Breast epithelium (tissue), 4 donors: ENCODE measurements at regions not wholly inside any gene's neighbourhood (a gene's known extent, or its start where the extent isn't known, plus 50 kb on each side); places are given as distances from the start of the nearest gene placed in this dataset.

Source experiments
- DNase-seq, 2 donors: peaks; one replicate each; pipeline ENCODE4 v3.0.0-alpha.2; 2019; ENCODE audit warnings: low spot score in 2 of 2
- H3K27ac ChIP-seq, 2 donors: fragments of 200-600 bp; sonication (generic) in 1 of 2; one replicate each; pipeline ENCODE4 v1.5.1; 2016 to 2019; ENCODE audit warnings: mild to moderate bottlenecking in 1 of 2
- H3K27me3 ChIP-seq, 2 donors: fragments of 200-600 bp; sonication (generic) in 1 of 2; one replicate each; pipeline versions ENCODE4 v1.5.1 to v1.6.0; 2017 to 2019; ENCODE audit warnings: control low read depth in 1 of 2, mild to moderate bottlenecking in 1 of 2
- H3K36me3 ChIP-seq: fragments of 200-600 bp; one replicate; pipeline ENCODE4 v1.5.1; 2019
- H3K4me1 ChIP-seq, 2 donors: fragments of 200-600 bp; sonication (generic); one replicate each; pipeline ENCODE4 v1.5.1; 2016 to 2019; ENCODE audit warnings: control low read depth in 1 of 2
- H3K4me3 ChIP-seq, 3 donors: fragments of 200-600 bp; sonication (generic); 1 replicate in 2 of 3; 2 replicates in 1 of 3; pipeline ENCODE4 v1.5.1; 2016 to 2019; ENCODE audit warnings: mild to moderate bottlenecking in 3 of 3, moderate library complexity in 2 of 3
- H3K9me3 ChIP-seq, 2 donors: fragments of 200-600 bp; sonication (generic) in 1 of 2; one replicate each; pipeline ENCODE4 v1.5.1; 2016 to 2019; ENCODE audit warnings: control low read depth in 1 of 2
- POLR2A ChIP-seq: fragments of 450-650 bp; IDR thresholded peaks from one replicate; pipeline ENCODE4 v1.6.1; 2016; ENCODE audit warnings: antibody characterized with exemption, mild to moderate bottlenecking, moderate library complexity
- POLR2AphosphoS5 ChIP-seq, 3 donors: sonication (generic); formaldehyde crosslinking; IDR thresholded peaks; one replicate each; pipeline ENCODE4 v1.6.1; 2017; ENCODE audit warnings: antibody characterized with exemption in 3 of 3
- intact Hi-C: fragments of 100-400 bp; cut with DNase I; formaldehyde crosslinking; loops from one replicate; pipeline ENCODE4 v1.15.1; 2023; ENCODE audit warnings: low total_unique reads
- TF ChIP-seq, protein P1 (sequence below), 3 donors: fragments of 450-650 bp; IDR thresholded peaks; one replicate each; pipeline ENCODE4 v1.5.1; 2016 to 2017; ENCODE audit warnings: antibody characterized with exemption in 3 of 3, mild to moderate bottlenecking in 3 of 3, moderate library complexity in 3 of 3

DNA sequence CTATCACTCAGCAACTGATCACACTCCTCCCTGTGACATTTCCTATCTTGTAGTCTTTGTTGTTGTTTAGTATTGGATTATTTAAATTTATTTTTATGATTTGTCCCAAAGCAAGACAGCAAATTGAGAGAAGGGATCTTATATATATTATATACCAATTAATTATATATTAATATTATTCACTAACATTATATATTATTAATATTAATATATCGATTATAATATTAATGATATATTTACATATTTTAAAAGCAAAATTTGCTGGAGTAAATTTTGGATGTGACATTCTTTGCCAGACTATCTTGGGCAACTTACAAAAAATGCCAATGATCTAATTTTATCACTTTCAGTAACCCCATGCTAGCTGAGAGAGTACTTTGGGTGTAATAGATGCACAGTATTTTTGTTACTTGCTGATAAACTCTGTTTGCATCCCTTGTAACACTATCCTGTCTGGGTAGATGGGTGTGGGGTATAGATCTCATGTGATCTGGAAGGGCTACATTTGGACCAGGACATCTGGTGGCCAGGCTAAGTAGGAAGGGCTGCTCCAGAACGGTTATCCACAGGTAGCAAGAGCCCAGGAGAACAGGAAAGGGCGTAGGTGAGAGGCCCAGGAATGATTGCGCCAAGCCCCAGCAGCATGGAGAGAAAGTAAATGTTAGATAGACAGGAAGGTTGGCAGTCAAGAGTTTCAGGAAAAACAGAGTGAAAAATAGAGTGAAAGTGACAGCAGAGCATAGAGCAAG lies 608.6 kb upstream of the KIRREL3 start:
- no peaks in the 10 kb centered on the region for H3K27me3 ChIP-seq
- H3K9me3 ChIP-seq, result no peaks in the 10 kb centered on the region
- H3K27ac ChIP-seq, result no peak overlapping the region
- no peak overlapping the region for H3K4me3 ChIP-seq
- no peaks in the 10 kb centered on the region for H3K36me3 ChIP-seq
- no peak for DNase-seq
- no peak for TF ChIP-seq POLR2AphosphoS5 (IDR thresholded peaks at IDR 0.05)
- TF ChIP-seq POLR2A, result no peak
- TF ChIP-seq, protein P1, sequence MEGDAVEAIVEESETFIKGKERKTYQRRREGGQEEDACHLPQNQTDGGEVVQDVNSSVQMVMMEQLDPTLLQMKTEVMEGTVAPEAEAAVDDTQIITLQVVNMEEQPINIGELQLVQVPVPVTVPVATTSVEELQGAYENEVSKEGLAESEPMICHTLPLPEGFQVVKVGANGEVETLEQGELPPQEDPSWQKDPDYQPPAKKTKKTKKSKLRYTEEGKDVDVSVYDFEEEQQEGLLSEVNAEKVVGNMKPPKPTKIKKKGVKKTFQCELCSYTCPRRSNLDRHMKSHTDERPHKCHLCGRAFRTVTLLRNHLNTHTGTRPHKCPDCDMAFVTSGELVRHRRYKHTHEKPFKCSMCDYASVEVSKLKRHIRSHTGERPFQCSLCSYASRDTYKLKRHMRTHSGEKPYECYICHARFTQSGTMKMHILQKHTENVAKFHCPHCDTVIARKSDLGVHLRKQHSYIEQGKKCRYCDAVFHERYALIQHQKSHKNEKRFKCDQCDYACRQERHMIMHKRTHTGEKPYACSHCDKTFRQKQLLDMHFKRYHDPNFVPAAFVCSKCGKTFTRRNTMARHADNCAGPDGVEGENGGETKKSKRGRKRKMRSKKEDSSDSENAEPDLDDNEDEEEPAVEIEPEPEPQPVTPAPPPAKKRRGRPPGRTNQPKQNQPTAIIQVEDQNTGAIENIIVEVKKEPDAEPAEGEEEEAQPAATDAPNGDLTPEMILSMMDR (IDR thresholded peaks at IDR 0.05), result no peak
- intact Hi-C loops, result no loop called here
- H3K4me1 ChIP-seq, result no peaks in the 10 kb centered on the region

DNA sequence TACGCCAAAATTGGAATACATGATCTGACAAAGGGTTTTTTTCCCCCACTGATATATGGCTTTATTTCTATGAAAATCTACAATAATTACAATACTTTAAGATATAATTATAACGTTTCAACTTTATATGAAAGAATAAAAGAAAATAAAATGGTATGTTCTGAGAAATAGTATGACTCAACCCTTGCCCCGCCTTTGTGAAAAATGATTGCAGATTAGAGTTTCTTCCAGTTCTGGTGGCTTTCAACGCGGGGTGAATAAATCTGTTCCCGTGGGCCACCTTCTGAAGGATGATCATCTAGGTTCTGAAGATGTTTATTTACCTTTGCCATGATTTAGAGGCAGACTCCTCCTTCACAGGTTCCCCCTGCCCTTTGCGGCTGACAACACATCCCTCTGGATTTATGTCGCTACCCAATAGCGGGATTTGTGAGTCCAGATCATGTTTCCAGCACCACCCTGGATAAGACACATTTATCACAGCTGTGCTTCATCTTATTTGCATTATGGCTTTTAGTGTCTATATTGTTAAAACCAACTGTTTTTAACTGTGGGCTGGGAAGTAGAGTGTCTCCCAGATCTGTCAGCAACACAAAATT lies 607.0 kb upstream of the KIRREL3 start:
- Histone ChIP-seq H3K27ac (no peak overlapping the region), H3K27me3 (no peaks in the 10 kb centered on the region), H3K4me1 (no peaks in the 10 kb centered on the region), H3K9me3 (no peaks in the 10 kb centered on the region), H3K4me3 (no peak overlapping the region), H3K36me3 (no peaks in the 10 kb centered on the region)
- intact Hi-C loops, result no loop called here
- DNase-seq, result no peak
- no peak for TF ChIP-seq POLR2AphosphoS5 (IDR thresholded peaks at IDR 0.05)
- TF ChIP-seq, protein P1 (IDR thresholded peaks at IDR 0.05), result no peak
- TF ChIP-seq POLR2A, result no peak

DNA sequence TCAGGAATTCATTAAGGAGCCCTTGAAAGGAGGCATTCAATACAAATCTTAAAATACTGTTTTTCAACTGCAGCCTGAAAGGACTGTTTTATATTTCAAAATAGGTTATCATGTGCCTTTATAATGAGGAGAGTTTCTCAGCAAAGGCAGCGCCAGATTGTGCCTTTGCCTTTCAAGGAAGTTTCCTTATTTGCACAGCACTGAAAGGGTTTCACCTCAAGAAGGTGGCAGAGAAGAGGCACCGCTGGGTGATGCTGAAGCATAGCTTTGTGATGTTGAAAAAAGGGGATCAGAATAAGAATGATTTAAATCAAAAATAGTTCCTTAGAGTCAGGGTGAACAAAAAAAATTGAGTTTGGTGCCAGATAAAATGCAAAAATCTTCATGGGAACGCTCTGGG lies 601.0 kb upstream of the KIRREL3 start:
- Histone ChIP-seq H3K27me3 (no peaks in the 10 kb centered on the region), H3K4me1 (no peaks in the 10 kb centered on the region), H3K9me3 (no peaks in the 10 kb centered on the region), H3K4me3 (no peak overlapping the region), H3K27ac (no peak overlapping the region), H3K36me3 (no peaks in the 10 kb centered on the region)
- intact Hi-C loops, result no loop called here
- TF ChIP-seq POLR2AphosphoS5 (IDR thresholded peaks at IDR 0.05) (no peak), POLR2A (no peak)
- TF ChIP-seq, protein P1 (IDR thresholded peaks at IDR 0.05), result no peak
- no peak for DNase-seq

DNA sequence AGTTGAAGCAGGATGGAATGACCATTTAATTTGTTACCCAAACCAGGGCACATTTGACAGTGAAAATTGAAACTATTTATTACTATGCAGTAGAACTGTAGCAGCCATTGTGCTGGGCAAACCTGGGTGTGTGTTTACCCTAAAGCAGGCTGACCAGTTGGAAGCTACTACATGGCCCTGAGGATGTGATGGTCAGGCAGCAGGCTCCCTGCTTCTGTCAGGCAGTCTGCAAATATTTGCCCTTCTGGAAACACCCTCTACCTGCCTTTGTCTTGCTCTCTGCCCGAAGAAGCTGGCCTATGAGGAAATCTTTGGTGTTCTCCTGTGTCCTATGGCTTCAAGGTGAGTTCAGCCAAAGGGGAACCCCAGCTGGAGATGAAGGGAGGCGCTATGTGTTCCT lies 600.1 kb upstream of the KIRREL3 start:
- no peak for DNase-seq
- Histone ChIP-seq H3K4me3 (no peak overlapping the region), H3K9me3 (no peaks in the 10 kb centered on the region), H3K27me3 (no peaks in the 10 kb centered on the region), H3K4me1 (no peaks in the 10 kb centered on the region), H3K36me3 (no peaks in the 10 kb centered on the region), H3K27ac (no peak overlapping the region)
- intact Hi-C loops, result no loop called here
- no peak for TF ChIP-seq POLR2A
- TF ChIP-seq POLR2AphosphoS5 (IDR thresholded peaks at IDR 0.05), result no peak
- TF ChIP-seq, protein P1 (IDR thresholded peaks at IDR 0.05), result no peak

DNA sequence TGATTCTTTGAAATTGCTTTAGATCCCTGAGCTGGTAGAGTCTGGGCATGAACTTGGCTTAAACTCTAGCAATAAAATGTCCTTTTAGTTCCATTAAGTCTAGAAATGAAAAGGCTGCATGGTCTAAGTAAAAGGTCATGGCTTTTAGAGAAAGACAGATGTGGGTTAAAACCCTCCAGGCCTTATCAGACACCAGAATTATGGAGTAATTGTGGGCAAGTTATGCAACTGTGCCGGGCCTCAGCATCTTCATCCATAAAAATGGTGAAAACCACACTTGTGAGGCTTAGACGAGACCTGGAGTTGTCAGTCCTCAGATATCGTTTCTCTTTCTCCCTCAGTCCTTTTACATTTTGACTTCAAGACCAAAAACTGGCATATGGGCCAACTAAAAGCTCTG lies 597.9 kb upstream of the KIRREL3 start:
- intact Hi-C loops, result no loop called here
- no peak for DNase-seq
- Histone ChIP-seq H3K9me3 (no peaks in the 10 kb centered on the region), H3K4me3 (no peak overlapping the region), H3K27ac (no peak overlapping the region), H3K4me1 (no peaks in the 10 kb centered on the region), H3K36me3 (no peaks in the 10 kb centered on the region), H3K27me3 (no peaks in the 10 kb centered on the region)
- TF ChIP-seq POLR2A (no peak), POLR2AphosphoS5 (IDR thresholded peaks at IDR 0.05) (no peak)
- TF ChIP-seq, protein P1 (IDR thresholded peaks at IDR 0.05), result no peak
